ENCODE measurements at regions not wholly inside any gene's neighbourhood (a gene's known extent, or its start where the extent isn't known, plus 50 kb on each side); places are given as distances from the start of the nearest gene placed in this dataset.

DNA sequence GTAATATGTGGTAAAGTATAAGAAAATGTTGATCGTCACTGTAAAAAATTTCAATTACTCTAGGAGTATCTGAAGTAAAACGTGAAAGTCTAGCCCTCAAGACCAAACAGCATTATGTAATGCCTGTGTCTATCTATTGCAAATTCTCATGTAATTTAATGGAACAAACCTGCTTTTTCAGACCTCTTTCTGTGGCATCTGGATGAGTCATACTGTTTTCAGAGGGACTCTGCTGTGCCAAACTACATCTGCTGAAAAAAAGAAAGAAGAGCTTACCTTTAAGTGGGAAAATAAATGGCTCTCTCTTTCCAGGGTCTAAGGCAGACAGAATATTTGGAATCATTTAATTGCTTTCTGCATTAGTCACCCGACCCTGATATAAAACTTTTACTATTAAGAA is 89.8 kb upstream of the ARMCX2 start:
- no peak for TF ChIP-seq CTCF (IDR thresholded peaks at IDR 0.05; ENCODE audit: poor library complexity, severe bottlenecking)
- TF ChIP-seq RAD21 (conservative IDR thresholded peaks at IDR 0.05), result no peak
- no peak for TF ChIP-seq POLR2AphosphoS5 (IDR thresholded peaks at IDR 0.05)
- no peak for TF ChIP-seq EP300 (conservative IDR thresholded peaks at IDR 0.05; ENCODE audit: poor library complexity, severe bottlenecking)
- TF ChIP-seq, protein P1, sequence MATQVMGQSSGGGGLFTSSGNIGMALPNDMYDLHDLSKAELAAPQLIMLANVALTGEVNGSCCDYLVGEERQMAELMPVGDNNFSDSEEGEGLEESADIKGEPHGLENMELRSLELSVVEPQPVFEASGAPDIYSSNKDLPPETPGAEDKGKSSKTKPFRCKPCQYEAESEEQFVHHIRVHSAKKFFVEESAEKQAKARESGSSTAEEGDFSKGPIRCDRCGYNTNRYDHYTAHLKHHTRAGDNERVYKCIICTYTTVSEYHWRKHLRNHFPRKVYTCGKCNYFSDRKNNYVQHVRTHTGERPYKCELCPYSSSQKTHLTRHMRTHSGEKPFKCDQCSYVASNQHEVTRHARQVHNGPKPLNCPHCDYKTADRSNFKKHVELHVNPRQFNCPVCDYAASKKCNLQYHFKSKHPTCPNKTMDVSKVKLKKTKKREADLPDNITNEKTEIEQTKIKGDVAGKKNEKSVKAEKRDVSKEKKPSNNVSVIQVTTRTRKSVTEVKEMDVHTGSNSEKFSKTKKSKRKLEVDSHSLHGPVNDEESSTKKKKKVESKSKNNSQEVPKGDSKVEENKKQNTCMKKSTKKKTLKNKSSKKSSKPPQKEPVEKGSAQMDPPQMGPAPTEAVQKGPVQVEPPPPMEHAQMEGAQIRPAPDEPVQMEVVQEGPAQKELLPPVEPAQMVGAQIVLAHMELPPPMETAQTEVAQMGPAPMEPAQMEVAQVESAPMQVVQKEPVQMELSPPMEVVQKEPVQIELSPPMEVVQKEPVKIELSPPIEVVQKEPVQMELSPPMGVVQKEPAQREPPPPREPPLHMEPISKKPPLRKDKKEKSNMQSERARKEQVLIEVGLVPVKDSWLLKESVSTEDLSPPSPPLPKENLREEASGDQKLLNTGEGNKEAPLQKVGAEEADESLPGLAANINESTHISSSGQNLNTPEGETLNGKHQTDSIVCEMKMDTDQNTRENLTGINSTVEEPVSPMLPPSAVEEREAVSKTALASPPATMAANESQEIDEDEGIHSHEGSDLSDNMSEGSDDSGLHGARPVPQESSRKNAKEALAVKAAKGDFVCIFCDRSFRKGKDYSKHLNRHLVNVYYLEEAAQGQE (IDR thresholded peaks at IDR 0.05; ENCODE audit: borderline replicate concordance), result no peak
